Activated naive CD8-positive, alpha-beta T cell treated with anti-CD3 and anti-CD28 coated beads, Interleukin-2, amount 50 U/mL, for 16 hours (primary cell): ENCODE measurements at regions not wholly inside any gene's neighbourhood (a gene's known extent, or its start where the extent isn't known, plus 50 kb on each side); places are given as distances from the start of the nearest gene placed in this dataset.
A peak's percentile ranks its signal among the peaks of the same experiment; 100 is the strongest.
"Not testable (repeated sequence)": the region's sequence is repeated elsewhere in the genome, so short reads cannot be mapped to it uniquely, and the experiment has no call there.

Source experiments
- DNase-seq: peaks from one replicate; pipeline ENCODE4 v3.0.0-alpha.2; 2020; ENCODE audit warnings: low read depth, low spot score

- peak; percentile 39 for DNase-seq
Measured at GRCh38 chr1:121519042-121519755, 334.4 kb downstream of the SRGAP2C start.

DNA sequence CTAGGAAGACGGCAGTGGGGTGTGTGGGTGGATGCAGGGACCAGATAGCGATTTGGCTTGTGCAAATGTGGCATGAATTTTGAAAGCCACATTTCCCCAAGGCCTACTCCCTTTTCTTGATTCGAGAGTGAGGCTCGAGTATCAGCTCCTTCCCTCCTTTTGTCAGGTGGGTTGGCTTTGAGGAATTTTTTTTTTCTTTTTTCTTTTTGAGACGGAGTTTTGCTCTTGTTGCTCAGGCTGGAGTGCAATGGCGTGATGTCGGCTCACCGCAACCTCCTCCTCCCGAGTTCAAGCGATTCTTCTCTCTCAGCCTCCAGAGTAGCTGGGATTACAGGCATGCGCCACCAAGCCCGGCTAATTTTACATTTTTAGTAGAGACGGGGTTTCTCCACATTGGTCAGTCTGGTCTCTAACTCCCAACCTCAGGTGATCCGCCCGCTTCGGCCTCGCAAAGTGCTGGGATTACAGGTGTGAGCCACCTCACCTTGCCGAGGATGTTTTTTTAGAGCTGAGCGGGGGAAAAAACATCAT is 335.0 kb downstream of the SRGAP2C start:
- DNase-seq, result not testable (repeated sequence)

DNA sequence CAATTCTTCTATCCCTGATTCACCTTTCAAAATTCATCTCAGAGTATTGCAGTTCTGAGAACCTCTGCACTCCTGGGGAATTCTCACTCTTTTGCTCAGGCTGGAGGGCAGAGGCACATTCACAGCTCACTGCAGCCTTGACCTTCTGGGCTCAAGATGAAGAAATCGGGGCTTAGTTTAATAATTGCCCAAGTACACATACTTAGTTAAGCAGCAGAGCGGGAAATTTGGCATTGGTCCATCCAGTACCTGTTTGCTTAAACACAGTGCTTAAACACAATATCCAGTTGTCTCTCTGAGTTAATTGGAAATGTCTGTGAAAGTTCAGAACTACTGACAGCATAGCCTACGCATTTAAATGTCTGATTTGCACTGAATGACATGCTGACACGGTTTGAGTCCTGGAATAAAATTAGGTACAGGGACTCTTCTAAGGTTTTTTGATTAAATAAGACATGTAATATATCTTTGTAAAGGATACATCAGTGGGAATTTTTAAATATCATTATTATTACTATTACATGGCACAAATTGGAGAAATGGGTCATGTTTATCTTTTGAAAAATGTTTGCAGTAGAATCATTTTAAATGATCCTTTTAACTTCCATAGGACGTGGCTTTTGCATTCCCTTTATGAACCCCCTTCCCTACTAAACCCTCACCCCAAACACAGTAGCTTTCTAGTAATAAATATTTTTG is 337.4 kb downstream of the SRGAP2C start:
- no peak for DNase-seq

DNA sequence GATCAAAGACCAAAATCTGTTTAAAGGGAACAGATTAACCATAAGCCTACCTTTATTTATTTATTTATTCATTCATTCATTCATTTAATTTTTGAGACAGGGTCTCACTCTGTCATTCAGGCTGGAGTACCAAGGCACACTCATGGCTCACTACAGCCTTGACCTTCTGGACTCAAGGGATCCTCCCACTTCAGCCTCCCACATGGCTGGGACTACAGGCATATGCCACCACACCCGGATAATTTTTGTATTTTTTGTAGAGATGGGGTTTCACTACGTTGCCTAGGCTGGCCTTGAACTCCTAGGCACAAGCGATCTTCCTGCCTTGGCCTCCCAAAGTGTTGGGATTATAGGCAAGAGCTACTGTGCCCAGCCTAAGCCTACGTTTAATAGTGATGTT is 338.3 kb downstream of the SRGAP2C start:
- DNase-seq, result not testable (repeated sequence)

DNA sequence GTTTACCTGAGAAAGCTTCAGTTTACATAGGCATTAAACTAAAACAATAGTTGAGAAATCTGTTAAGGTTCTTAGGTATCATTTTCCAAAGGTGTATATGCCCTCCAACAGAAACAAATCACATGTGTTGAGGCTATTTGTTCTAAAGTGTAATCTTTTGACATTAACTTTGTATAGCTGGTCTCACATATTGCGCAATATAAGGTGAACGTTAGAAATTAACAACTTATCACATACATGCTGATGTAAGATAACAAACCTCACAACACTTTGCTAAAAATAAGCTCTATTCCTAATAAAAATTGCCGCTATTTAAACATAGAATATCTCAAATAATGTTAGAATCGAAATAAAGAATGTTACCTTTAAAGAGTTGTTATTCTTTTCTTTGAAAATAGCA is 340.6 kb downstream of the SRGAP2C start:
- no peak for DNase-seq

DNA sequence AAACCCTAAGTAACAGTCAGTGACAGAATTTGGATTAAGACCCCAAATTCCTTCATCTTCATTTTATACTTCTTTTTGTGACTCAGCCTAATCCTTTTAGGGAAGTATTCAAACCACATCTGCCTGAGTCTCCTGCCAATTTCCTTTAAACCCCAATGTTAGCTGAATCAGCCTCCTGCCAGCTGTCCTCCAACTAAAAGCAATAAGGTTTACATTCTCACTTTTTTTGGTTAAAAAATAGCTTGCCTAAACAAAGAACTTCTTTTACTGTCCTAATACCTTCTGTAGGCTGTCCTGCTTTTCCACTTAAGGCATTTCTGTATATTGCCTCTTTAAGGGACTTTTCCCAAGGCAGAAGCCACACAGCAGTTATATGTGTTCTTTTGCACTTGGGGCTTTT is 344.2 kb downstream of the SRGAP2C start:
- DNase-seq, result not testable (repeated sequence)

- DNase-seq, result not testable (repeated sequence)
Measured at GRCh38 chr1:121530026-121530425, 345.3 kb downstream of the SRGAP2C start.

DNA sequence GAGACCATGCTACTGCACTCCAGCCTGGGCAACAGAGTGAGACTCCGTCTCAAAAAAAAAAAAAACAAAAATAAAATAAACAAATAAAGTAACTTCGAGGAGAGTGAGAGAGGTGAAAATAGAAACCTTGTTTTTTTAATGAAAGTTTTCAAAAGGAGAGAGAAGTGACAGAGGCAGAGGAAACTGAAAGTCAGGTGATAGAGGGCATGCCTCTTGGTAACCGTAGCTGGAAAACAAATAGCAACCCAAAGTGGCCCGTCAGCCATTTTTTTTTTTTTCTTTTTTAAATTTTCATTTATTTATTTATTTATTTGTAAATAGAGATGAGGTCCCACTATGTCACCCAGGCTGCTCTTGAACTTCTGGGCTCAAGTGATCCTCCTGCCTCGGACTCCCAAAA is 347.0 kb downstream of the SRGAP2C start:
- DNase-seq, result not testable (repeated sequence)

DNA sequence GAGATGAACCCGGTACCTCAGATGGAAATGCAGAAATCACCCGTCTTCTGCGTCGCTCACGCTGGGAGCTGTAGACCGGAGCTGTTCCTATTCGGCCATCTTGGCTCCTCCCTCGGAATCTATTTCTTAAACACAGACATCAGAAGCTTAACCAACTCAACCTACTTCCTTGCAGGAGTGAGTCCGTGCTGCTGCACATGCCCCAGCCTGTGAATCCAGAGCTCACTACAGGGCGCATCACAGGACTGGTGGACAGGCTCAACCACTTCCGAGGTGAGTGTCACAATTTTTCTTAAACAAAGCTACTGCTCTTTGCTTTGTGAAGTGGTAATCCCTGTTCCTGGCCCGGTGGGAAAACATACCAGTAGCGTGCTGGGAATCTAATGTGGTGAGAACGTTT is 353.4 kb downstream of the SRGAP2C start:
- DNase-seq, result not testable (repeated sequence)

DNA sequence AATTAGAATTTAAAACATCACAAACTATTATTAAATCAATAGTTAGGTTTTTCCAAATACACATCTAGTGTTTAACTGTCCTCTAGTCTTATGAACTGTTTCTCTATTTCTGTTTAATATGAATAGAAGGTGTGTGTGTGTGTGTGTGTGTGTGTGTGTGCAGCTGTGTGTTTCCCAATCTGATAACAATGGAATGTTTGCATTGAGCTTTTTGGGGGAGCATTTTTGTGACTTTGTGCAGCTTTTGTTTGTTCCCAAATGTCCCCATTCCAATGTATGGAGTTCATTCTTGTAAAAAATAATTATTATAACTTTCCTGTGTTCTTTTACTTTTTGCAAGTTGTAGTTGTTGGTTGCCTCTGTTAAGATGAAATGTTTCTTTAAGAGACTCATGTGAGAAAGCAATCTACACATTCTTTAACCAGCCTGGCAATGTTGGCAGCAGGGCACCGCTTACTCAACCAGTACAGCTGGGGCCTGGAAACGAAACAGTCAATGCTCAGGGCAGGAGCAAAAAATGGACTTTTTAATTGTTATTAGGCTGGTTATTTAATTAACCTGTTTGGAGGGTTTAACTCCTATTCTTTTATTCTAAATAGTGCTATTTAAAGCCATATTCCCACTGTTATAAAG is 354.3 kb downstream of the SRGAP2C start:
- DNase-seq, result no peak

DNA sequence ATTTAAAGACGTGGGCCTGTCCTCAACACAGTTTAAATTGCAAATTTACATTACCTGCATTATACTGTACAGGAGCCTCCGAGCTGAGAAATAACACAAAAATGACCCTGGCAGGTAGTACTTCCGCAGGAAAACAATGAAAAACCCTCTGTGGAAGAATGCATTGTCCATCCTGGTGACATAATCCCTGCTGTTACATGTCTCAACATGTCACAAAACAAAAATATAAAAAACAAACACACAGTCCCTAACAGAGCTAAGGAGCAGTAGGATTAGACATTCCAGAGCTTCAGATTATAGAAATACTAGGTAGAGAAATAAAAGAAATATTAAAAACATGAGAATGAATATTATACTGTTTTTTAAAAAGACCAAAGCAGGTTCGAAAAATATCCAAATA is 359.2 kb downstream of the SRGAP2C start:
- DNase-seq, result not testable (repeated sequence)

- no peak for DNase-seq
Measured at GRCh38 chr1:121544500-121544899, 359.7 kb downstream of the SRGAP2C start.

DNA sequence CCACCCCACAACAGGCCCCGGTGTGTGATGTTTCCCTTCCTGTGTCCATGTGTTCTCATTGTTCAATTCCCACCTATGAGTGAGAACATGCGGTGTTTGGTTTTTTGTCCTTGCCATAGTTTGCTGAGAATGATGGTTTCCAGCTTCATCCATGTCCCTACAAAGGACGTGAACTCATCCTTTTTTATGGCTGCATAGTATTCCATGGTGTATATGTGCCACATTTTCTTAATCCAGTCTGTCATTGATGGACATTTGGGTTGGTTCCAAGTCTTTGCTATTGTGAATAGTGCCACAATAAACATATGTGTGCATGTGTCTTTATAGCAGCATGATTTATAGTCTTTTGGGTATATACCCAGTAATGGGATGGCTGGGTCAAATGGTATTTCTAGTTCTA is 361.1 kb downstream of the SRGAP2C start:
- DNase-seq, result not testable (repeated sequence)

GRCh38 chr1:121546830-121547591 is 362.2 kb downstream of the SRGAP2C start:
- no peak for DNase-seq

DNA sequence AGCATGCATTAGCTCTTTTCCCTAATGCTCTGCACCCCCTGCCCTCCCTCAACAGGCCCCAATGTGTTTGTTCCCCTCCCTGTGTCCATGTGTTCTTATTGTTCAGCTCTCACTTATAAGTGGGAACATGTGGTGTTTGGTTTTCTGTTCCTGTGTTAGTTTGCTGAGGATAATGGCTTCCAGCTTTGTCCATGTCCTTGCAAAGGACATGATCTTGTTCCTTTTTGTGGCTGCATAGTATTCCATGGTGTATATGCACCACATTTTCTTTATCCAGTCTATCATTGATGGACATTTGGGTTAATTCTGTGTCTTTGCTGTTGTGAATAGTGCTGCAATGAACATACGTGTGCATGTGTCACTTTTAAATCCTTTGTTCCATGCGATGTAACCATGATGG is 363.0 kb downstream of the SRGAP2C start:
- not testable (repeated sequence) for DNase-seq

GRCh38 chr1:121550817-121551216 is 366.0 kb downstream of the SRGAP2C start:
- not testable (repeated sequence) for DNase-seq

DNA sequence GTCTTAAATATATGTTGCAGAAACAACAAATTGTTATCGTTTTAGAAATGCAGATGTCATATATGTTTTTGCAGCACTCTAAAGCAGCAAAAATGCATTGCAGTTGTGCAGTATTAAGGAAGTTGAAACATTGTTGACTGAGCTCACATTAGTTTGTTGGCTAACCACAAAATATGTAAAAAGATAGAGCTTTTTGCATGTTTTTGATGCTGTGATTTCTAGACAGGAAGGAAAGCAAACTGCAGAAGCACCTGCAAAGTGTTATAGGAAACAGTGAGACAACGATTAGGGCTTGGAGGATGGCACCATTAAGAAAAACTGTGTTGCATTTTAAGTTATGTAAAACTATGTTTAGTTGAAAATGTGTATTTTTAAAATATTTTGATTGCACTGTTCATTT is 366.7 kb downstream of the SRGAP2C start:
- DNase-seq, result not testable (repeated sequence)

DNA sequence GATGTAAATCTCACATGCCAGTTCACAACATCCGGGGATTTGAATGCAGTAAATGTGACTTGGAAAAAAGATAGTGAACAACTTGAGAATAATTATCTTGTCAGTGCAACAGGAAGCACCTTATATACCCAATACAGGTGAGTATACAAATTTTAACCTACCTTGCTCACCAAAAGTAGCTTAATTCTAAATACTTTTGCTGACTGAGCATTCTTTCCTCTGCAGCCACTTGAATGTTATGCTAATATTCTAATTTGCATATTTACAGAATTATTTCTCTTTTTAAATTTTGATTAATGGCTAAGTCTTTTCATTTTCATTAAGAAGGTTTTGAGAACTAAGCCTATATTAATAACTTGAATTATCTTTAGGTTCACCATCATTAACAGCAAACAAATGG is 371.8 kb downstream of the SRGAP2C start:
- not testable (repeated sequence) for DNase-seq

DNA sequence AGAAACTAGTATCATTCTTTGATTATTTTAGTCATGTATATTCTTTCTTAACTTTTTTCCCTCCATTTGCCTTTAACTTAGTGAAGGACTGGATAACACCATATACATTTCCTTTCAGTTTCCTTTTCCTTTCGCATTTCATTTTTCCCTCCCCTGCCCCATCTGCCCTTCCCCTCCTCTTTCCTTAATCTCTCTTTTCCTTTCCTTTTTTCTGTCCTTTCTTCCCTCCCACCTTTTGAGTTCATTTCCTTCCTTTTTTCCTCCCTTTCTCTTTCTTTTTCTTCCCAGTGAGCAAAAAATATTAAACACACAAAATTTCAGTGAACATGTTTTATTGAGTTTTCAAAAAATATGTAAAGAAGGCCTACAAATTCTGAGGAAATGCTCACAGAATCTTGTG is 373.3 kb downstream of the SRGAP2C start:
- not testable (repeated sequence) for DNase-seq

GRCh38 chr1:121558514-121558913 is 373.7 kb downstream of the SRGAP2C start:
- DNase-seq, result no peak

DNA sequence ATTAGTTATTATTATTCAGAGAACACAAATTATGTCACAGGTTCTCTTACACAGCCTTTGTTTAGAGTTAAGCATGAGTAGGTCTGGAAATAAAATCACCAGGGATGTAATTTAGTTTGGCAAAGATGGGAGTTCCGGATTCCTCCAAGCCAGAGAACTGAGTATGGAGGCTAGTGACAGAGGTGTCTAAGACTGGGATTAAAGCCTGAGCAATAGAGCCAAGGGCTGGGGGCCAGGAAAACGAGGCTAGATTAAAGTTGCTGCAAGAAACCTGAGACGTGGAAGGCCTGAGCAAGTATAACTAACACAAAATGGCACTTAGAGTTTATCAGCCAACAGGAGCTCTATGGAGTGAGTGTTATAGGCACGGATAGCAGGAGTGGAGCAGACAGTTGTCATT is 381.6 kb downstream of the SRGAP2C start:
- no peak for DNase-seq

DNA sequence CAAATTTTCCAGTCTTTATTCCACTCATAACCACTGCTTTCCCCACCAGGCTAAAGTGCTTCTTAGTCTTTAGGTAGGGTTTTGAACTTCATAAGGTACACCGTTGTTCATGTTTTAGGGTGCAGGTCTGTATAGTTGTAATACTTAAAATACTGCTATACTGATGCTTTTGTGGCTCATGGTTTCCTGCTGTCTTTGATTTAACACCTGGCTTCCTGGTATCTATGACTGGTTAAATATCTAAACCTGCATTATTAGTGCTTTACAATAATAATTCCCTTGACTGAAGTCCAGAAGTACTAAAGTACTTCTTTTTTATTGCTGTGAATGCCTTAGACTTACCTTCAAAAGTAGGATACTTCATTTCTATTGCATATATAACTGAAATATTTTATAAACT is 384.7 kb downstream of the SRGAP2C start:
- DNase-seq, result no peak
